Activated B cell treated with CpG ODN at 0.5 μM for 24 hours (primary cell): ENCODE measurements at regions not wholly inside any gene's neighbourhood (a gene's known extent, or its start where the extent isn't known, plus 50 kb on each side); places are given as distances from the start of the nearest gene placed in this dataset.

ENCODE experiments used
- ATAC-seq: fragments of 200-7000 bp; cut with Tn5 transposase; one replicate; pipeline ENCODE4 v1.10.0; 2021; ENCODE audit warnings: low read depth, mild to moderate bottlenecking, moderate library complexity
- CTCF ChIA-PET: fragments of 350-600 bp; sonication (Branson Sonifier 250); formaldehyde crosslinking; loops from one replicate; lab custom pipeline; 2021; ENCODE audit warnings: antibody characterized with exemption; lab: Charles Lee
- POLR2A ChIA-PET: fragments of 350-600 bp; sonication (Branson Sonifier 250); formaldehyde crosslinking; loops from one replicate; lab custom pipeline; 2021; ENCODE audit warnings: antibody characterized with exemption; lab: Charles Lee
- DNase-seq: peaks from one replicate; pipeline ENCODE4 v3.0.0; 2022
- H3K27ac Mint-ChIP-seq: one replicate; pipeline ENCODE4 v1.8.0; 2020; ENCODE audit warnings: mixed read lengths
- H3K27me3 Mint-ChIP-seq: one replicate; pipeline ENCODE4 v1.8.0; 2021; ENCODE audit warnings: mixed read lengths
- H3K36me3 Mint-ChIP-seq: one replicate; pipeline ENCODE4 v1.8.0; 2021; ENCODE audit warnings: low read depth, mixed read lengths
- H3K4me1 Mint-ChIP-seq: one replicate; pipeline ENCODE4 v1.8.0; 2021; ENCODE audit warnings: mixed read lengths
- H3K4me3 Mint-ChIP-seq: one replicate; pipeline ENCODE4 v1.8.0; 2020; ENCODE audit warnings: mild to moderate bottlenecking, mixed read lengths
- H3K9me3 Mint-ChIP-seq: one replicate; pipeline ENCODE4 v1.8.0; 2020; ENCODE audit warnings: mixed read lengths
- intact Hi-C: fragments of 100-400 bp; cut with micrococcal nuclease; formaldehyde crosslinking; loops from one replicate; pipeline ENCODE4 v1.15.1; 2024
- TF ChIP-seq, protein P1 (sequence below): fragments of 200-600 bp; IDR thresholded peaks from one replicate; pipeline ENCODE4 v1.8.0; 2022; ENCODE audit warnings: antibody characterized with exemption, mild to moderate bottlenecking

DNA sequence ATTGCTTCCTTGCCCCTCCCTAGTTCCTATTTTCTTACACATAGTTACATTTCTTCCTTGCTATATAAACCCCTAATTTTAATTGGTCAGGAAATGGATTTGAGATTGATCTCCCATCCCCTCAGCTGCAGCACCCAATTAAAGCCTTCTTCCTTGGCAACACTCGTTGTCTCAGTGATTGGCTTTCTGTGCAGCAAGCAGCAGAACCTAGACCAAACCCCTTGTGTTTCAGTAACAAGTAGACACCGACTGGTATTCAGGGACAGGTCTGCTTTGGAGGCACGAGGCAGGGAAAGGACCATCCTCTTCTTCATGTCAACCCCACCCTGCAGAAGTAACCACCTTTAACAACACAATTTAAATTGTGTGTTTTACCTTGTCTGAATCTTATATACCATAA, 152.6 kb downstream of the RPAP3 start:
- DNase-seq (no peak), ATAC-seq (no peak)
- TF ChIP-seq, protein P1, sequence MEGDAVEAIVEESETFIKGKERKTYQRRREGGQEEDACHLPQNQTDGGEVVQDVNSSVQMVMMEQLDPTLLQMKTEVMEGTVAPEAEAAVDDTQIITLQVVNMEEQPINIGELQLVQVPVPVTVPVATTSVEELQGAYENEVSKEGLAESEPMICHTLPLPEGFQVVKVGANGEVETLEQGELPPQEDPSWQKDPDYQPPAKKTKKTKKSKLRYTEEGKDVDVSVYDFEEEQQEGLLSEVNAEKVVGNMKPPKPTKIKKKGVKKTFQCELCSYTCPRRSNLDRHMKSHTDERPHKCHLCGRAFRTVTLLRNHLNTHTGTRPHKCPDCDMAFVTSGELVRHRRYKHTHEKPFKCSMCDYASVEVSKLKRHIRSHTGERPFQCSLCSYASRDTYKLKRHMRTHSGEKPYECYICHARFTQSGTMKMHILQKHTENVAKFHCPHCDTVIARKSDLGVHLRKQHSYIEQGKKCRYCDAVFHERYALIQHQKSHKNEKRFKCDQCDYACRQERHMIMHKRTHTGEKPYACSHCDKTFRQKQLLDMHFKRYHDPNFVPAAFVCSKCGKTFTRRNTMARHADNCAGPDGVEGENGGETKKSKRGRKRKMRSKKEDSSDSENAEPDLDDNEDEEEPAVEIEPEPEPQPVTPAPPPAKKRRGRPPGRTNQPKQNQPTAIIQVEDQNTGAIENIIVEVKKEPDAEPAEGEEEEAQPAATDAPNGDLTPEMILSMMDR = no peak
- no peak overlapping the region for H3K27ac Mint-ChIP-seq
- no peak overlapping the region for H3K4me3 Mint-ChIP-seq
- peaks cover 13% of the 10 kb centered on the region for H3K9me3 Mint-ChIP-seq
- intact Hi-C loops = no loop called here
- no peaks in the 10 kb centered on the region for H3K4me1 Mint-ChIP-seq
- ChIA-PET CTCF (no interaction called here), POLR2A (no interaction called here)
- peaks cover 2% of the 10 kb centered on the region for H3K27me3 Mint-ChIP-seq
- H3K36me3 Mint-ChIP-seq = peaks cover 5% of the 10 kb centered on the region

GRCh38 chr12:47551426-47551851, 154.4 kb downstream of the RPAP3 start:
- H3K36me3 Mint-ChIP-seq = peaks cover 5% of the 10 kb centered on the region
- intact Hi-C loops = no loop called here
- H3K4me3 Mint-ChIP-seq = no peak overlapping the region
- TF ChIP-seq, protein P1 = no peak
- peaks cover 13% of the 10 kb centered on the region for H3K9me3 Mint-ChIP-seq
- ATAC-seq (no peak), DNase-seq (no peak)
- H3K27me3 Mint-ChIP-seq = no peaks in the 10 kb centered on the region
- ChIA-PET CTCF (no interaction called here), POLR2A (no interaction called here)
- no peaks in the 10 kb centered on the region for H3K4me1 Mint-ChIP-seq
- no peak overlapping the region for H3K27ac Mint-ChIP-seq

DNA sequence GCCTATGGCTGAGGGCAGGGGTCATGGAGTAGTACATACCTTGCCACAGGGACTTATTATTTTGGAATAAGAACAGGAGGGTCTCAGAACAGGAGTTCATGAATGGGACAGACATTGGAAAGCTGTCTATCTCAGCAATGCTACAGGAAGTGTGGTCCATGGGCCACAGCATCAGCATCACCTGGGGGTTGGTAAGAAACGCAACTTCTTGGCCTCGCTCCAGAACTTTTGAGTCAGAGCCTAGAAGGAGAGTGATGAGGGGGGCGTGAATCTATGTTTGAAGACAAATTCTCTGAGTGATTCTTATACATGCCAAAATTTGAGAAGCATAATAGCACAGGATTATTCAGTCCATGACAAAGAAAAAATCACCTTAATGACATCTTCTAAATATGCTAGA, 156.6 kb downstream of the RPAP3 start:
- intact Hi-C loops = no loop called here
- DNase-seq (no peak), ATAC-seq (no peak)
- Mint-ChIP-seq H3K4me1 (peaks cover 5% of the 10 kb centered on the region), H3K9me3 (peaks cover 12% of the 10 kb centered on the region), H3K27ac (no peak overlapping the region), H3K36me3 (peaks cover 5% of the 10 kb centered on the region), H3K4me3 (no peak overlapping the region), H3K27me3 (no peaks in the 10 kb centered on the region)
- CTCF ChIA-PET = no interaction called here
- TF ChIP-seq, protein P1 = no peak
- POLR2A ChIA-PET = no interaction called here

DNA sequence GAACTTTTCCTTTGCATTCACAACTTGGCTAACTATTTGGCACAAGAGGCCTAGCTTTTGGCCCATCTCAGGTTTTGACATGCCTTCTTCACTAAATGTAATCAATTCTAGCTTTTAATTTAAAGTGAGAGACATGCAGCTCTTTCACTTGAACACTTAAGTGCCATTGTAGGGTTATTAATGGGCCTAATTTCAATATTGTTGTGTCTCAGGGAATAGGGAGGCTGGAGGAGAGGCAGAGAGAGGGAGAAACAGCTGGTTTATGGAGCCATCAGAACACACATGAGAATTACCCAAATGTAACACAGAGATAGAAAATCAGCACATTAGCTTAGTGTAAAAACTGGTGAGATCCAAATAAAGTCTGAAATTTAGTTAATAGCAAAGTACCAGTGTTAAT, 157.4 kb downstream of the RPAP3 start:
- TF ChIP-seq, protein P1 = no peak

DNA sequence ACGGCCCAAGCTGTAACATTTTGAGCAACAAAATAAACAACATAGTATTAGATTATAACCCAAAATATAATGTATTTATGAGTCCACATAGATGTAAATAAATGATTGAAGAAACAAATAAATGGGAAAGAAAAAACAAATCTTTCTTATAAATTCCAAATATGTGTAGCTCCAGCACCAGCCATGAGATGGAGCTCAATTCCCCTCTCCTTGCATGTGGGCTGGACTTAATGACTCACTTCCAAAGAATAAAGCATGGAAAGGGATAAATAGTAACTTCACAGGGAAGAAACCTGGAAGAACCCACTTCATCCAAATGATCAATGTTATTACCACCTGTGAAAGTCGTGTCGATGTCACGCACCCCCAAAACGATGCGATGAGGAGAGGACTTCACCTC, 158.8 kb downstream of the RPAP3 start:
- intact Hi-C loops = no loop called here
- ATAC-seq (no peak), DNase-seq (no peak)
- no peak overlapping the region for H3K4me3 Mint-ChIP-seq
- H3K4me1 Mint-ChIP-seq = peaks cover 5% of the 10 kb centered on the region
- ChIA-PET CTCF (no interaction called here), POLR2A (no interaction called here)
- no peaks in the 10 kb centered on the region for H3K36me3 Mint-ChIP-seq
- no peaks in the 10 kb centered on the region for H3K9me3 Mint-ChIP-seq
- H3K27me3 Mint-ChIP-seq = no peaks in the 10 kb centered on the region
- TF ChIP-seq, protein P1 = no peak
- no peak overlapping the region for H3K27ac Mint-ChIP-seq

More for the DNA sequence above, 157.4 kb downstream of the RPAP3 start:
- ChIA-PET CTCF (no interaction called here), POLR2A (no interaction called here)
- Mint-ChIP-seq H3K4me3 (no peak overlapping the region), H3K9me3 (peaks cover 6% of the 10 kb centered on the region), H3K27me3 (no peaks in the 10 kb centered on the region), H3K27ac (no peak overlapping the region), H3K4me1 (peaks cover 5% of the 10 kb centered on the region), H3K36me3 (peaks cover 5% of the 10 kb centered on the region)
- DNase-seq (no peak), ATAC-seq (no peak)
- intact Hi-C loops = no loop called here
